ENCODE measurements at regions not wholly inside any gene's neighbourhood (a gene's known extent, or its start where the extent isn't known, plus 50 kb on each side); places are given as distances from the start of the nearest gene placed in this dataset.

DNA sequence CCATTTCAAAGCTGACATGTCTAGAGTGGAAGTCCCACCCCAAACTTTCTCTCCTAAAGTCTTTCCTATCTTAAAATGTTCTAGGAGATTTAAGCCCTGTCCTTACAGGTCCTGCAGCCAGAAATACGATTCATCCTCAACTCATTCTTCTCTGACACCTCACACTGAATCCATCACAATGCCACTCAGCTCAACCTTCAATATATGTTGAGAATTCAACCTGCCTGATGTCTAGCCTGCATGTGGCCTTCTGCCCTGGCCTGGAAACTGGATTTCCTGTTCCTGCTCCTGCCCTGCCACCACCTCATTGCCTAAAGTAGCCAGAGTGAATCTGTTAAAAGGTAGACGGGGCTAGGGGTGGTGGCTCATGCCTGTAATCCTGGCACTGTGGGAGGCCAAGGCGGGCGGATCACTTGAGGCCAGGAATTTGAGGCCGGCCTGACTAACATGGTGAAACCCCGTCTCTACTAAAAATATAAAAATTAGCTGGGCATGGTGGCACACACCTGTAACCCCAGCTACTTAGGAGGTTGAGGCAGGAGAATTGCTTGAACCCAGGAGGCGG is 345.9 kb downstream of the CDH26 start:
- Mint-ChIP-seq H3K4me1 (ENCODE audit: low read depth) (no peaks in the 10 kb centered on the region), H3K27ac (no peak overlapping the region), H3K4me3 (ENCODE audit: low read depth) (no peak overlapping the region), H3K27me3 (ENCODE audit: low read depth) (no peaks in the 10 kb centered on the region), H3K9me3 (no peaks in the 10 kb centered on the region), H3K36me3 (ENCODE audit: low read depth) (no peaks in the 10 kb centered on the region)
- intact Hi-C loops (cut with micrococcal nuclease): no loop called here
- DNase-seq (ENCODE audit: low spot score): no peak

GRCh38 chr20:60304931-60305330 is 346.7 kb downstream of the CDH26 start:
- intact Hi-C loops (cut with micrococcal nuclease): no loop called here
- Mint-ChIP-seq H3K4me1 (ENCODE audit: low read depth) (no peaks in the 10 kb centered on the region), H3K36me3 (ENCODE audit: low read depth) (no peaks in the 10 kb centered on the region), H3K27me3 (ENCODE audit: low read depth) (no peaks in the 10 kb centered on the region), H3K9me3 (no peaks in the 10 kb centered on the region), H3K27ac (no peak overlapping the region), H3K4me3 (ENCODE audit: low read depth) (no peak overlapping the region)
- no peak for DNase-seq (ENCODE audit: low spot score)

GRCh38 chr20:60306105-60306504 is 347.9 kb downstream of the CDH26 start:
- DNase-seq (ENCODE audit: low spot score): no peak
- no peak overlapping the region for H3K4me3 Mint-ChIP-seq (ENCODE audit: low read depth)
- H3K36me3 Mint-ChIP-seq (ENCODE audit: low read depth): no peaks in the 10 kb centered on the region
- no peaks in the 10 kb centered on the region for H3K9me3 Mint-ChIP-seq
- no peak overlapping the region for H3K27ac Mint-ChIP-seq
- intact Hi-C loops (cut with micrococcal nuclease): no loop called here
- H3K4me1 Mint-ChIP-seq (ENCODE audit: low read depth): no peaks in the 10 kb centered on the region
- H3K27me3 Mint-ChIP-seq (ENCODE audit: low read depth): no peaks in the 10 kb centered on the region

DNA sequence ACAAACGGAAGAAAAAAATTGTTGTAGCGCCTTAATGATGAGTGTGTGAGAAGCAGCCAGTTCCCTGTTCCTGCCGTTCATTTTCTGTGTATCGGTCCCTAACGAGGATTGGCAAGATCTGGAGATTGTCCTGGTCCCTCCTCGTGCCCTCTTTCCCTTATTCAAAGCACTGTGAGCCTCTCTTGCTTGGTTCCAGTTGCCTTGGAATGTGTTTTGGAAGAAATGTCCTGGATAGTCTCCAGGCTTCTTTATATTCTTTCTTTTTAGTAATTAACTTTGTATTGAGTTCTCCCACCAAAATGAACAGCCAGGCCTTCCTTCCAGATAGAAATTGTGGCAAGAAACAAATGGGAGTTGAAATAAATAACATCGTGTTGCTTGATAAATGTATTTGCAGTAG is 348.3 kb downstream of the CDH26 start:
- H3K9me3 Mint-ChIP-seq: no peaks in the 10 kb centered on the region
- no peaks in the 10 kb centered on the region for H3K4me1 Mint-ChIP-seq (ENCODE audit: low read depth)
- no peak overlapping the region for H3K4me3 Mint-ChIP-seq (ENCODE audit: low read depth)
- H3K36me3 Mint-ChIP-seq (ENCODE audit: low read depth): no peaks in the 10 kb centered on the region
- H3K27ac Mint-ChIP-seq: no peak overlapping the region
- no peaks in the 10 kb centered on the region for H3K27me3 Mint-ChIP-seq (ENCODE audit: low read depth)
- DNase-seq (ENCODE audit: low spot score): no peak
- intact Hi-C loops (cut with micrococcal nuclease): no loop called here

GRCh38 chr20:60310560-60311349 is 352.5 kb downstream of the CDH26 start:
- no peak overlapping the region for H3K27ac Mint-ChIP-seq
- H3K4me1 Mint-ChIP-seq (ENCODE audit: low read depth): no peaks in the 10 kb centered on the region
- no peak for DNase-seq (ENCODE audit: low spot score)
- H3K27me3 Mint-ChIP-seq (ENCODE audit: low read depth): no peaks in the 10 kb centered on the region
- H3K36me3 Mint-ChIP-seq (ENCODE audit: low read depth): no peaks in the 10 kb centered on the region
- H3K4me3 Mint-ChIP-seq (ENCODE audit: low read depth): no peak overlapping the region
- intact Hi-C loops (cut with micrococcal nuclease): no loop called here
- no peaks in the 10 kb centered on the region for H3K9me3 Mint-ChIP-seq

DNA sequence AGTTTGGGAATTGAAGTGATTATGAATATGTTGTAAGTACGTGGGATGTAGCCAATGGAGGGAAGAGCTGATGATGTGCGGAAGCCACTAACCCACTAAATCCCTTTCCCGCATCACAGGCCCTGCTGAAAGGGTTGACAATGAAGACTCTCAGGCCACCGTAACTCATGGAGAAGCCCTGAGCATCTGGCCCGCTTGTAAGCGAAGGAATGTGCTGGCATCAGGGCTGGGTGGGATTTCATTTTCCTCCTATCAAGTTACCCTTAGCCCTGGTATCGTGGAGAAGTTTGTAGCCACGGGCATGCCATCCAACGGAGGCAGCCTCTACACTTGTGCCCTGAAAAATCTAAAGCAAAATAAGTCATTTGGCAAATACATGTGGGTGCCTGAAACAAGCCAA is 355.0 kb downstream of the CDH26 start:
- no peak for DNase-seq (ENCODE audit: low spot score)
- no peaks in the 10 kb centered on the region for H3K27me3 Mint-ChIP-seq (ENCODE audit: low read depth)
- H3K4me3 Mint-ChIP-seq (ENCODE audit: low read depth): no peak overlapping the region
- intact Hi-C loops (cut with micrococcal nuclease): no loop called here
- no peaks in the 10 kb centered on the region for H3K9me3 Mint-ChIP-seq
- no peak overlapping the region for H3K27ac Mint-ChIP-seq
- H3K36me3 Mint-ChIP-seq (ENCODE audit: low read depth): no peaks in the 10 kb centered on the region
- H3K4me1 Mint-ChIP-seq (ENCODE audit: low read depth): no peaks in the 10 kb centered on the region

DNA sequence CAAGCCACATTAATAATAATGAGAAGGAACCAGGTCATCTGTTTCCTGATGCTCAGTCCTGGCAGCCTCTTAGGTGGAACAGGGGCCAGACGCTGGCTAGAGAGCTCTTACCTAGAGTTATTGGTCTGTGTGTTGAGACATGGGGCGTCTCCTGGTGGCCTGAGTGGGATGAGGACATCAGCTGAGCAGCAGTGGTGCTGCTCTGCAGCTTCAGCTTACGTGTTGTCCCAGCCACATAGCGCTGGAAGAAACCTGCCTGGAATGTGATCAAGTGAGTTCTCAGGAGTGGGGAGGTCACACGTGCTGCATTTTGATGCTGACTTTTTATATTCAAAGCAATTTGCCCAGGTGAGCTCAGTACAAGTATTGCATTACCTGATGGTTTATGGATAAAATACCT is 355.4 kb downstream of the CDH26 start:
- Mint-ChIP-seq H3K4me1 (ENCODE audit: low read depth) (no peaks in the 10 kb centered on the region), H3K36me3 (ENCODE audit: low read depth) (no peaks in the 10 kb centered on the region), H3K27me3 (ENCODE audit: low read depth) (no peaks in the 10 kb centered on the region), H3K27ac (no peak overlapping the region), H3K4me3 (ENCODE audit: low read depth) (no peak overlapping the region), H3K9me3 (no peaks in the 10 kb centered on the region)
- DNase-seq (ENCODE audit: low spot score): no peak
- intact Hi-C loops (cut with micrococcal nuclease): no loop called here

GRCh38 chr20:60314727-60315126 is 356.5 kb downstream of the CDH26 start:
- no peaks in the 10 kb centered on the region for H3K4me1 Mint-ChIP-seq (ENCODE audit: low read depth)
- no peak for DNase-seq (ENCODE audit: low spot score)
- H3K27ac Mint-ChIP-seq: no peak overlapping the region
- H3K4me3 Mint-ChIP-seq (ENCODE audit: low read depth): no peak overlapping the region
- no peaks in the 10 kb centered on the region for H3K36me3 Mint-ChIP-seq (ENCODE audit: low read depth)
- intact Hi-C loops (cut with micrococcal nuclease): no loop called here
- no peaks in the 10 kb centered on the region for H3K27me3 Mint-ChIP-seq (ENCODE audit: low read depth)
- H3K9me3 Mint-ChIP-seq: no peaks in the 10 kb centered on the region

DNA sequence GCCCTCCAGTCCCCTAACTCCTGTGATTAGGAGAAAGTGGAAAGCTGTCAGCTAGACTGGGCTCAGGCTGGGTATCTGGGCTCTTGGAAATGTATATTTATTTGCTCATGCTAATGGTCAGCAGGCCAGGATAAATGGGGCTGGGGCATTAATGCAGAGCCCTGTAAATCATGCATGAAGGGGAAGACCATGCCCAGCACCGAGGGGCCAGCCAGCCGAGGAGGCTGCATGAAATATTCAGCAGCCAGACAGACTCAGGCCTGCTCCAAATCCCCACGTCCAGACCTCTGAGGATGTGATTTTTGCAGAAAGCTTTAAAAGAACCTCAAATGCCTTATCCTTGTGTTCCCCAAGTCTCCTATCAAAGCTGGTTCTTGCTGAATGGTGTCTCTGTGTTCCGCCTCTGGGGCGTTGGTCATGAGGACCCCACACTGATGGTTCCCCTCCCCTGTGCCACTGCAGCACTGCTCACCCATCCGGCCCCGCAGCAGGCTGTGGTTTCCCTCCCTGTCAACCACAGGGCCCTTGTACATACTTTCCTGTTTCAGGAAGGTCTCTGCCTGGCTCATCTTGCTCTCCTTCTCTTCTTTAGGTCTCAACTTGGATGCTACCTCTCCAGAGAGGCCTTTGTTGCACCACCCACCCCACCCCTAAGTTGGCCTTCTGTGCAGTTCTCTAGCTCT is 358.4 kb downstream of the CDH26 start:
- intact Hi-C loops (cut with micrococcal nuclease): no loop called here
- H3K27me3 Mint-ChIP-seq (ENCODE audit: low read depth): no peaks in the 10 kb centered on the region

DNA sequence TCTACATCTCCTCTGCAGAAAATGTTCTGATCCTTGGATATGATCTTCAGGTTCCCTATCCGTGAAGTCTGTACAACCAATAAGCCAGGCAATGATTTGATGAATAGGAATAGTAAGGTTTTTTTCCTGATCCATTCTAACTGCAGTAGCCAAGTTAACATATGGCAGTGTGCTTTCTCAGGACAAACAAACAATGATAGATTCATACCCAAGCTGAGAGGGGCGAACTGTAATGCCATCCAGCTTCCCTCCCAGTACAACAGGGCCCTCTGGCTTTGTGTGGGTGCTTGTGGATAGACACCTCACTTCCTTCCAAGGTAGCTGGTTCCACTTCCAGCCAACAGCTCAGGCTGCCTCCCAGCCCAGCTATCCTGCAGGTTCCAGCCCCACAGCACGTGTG is 359.2 kb downstream of the CDH26 start:
- Mint-ChIP-seq H3K4me1 (ENCODE audit: low read depth) (no peaks in the 10 kb centered on the region), H3K9me3 (no peaks in the 10 kb centered on the region), H3K27me3 (ENCODE audit: low read depth) (no peaks in the 10 kb centered on the region), H3K27ac (no peak overlapping the region), H3K36me3 (ENCODE audit: low read depth) (no peaks in the 10 kb centered on the region), H3K4me3 (ENCODE audit: low read depth) (no peak overlapping the region)
- DNase-seq (ENCODE audit: low spot score): no peak
- intact Hi-C loops (cut with micrococcal nuclease): no loop called here

More for the DNA sequence above, 358.4 kb downstream of the CDH26 start:
- Mint-ChIP-seq H3K4me1 (ENCODE audit: low read depth) (no peaks in the 10 kb centered on the region), H3K36me3 (ENCODE audit: low read depth) (no peaks in the 10 kb centered on the region), H3K9me3 (no peaks in the 10 kb centered on the region), H3K27ac (no peak overlapping the region), H3K4me3 (ENCODE audit: low read depth) (no peak overlapping the region)
- DNase-seq (ENCODE audit: low spot score): no peak

GRCh38 chr20:60321601-60322000 is 363.4 kb downstream of the CDH26 start:
- Mint-ChIP-seq H3K9me3 (no peaks in the 10 kb centered on the region), H3K27ac (no peak overlapping the region), H3K4me3 (ENCODE audit: low read depth) (no peak overlapping the region), H3K27me3 (ENCODE audit: low read depth) (no peaks in the 10 kb centered on the region), H3K36me3 (ENCODE audit: low read depth) (no peaks in the 10 kb centered on the region), H3K4me1 (ENCODE audit: low read depth) (no peaks in the 10 kb centered on the region)
- no peak for DNase-seq (ENCODE audit: low spot score)
- intact Hi-C loops (cut with micrococcal nuclease): no loop called here

- Mint-ChIP-seq H3K27me3 (ENCODE audit: low read depth) (no peaks in the 10 kb centered on the region), H3K36me3 (ENCODE audit: low read depth) (no peaks in the 10 kb centered on the region), H3K9me3 (no peaks in the 10 kb centered on the region), H3K4me1 (ENCODE audit: low read depth) (no peaks in the 10 kb centered on the region), H3K4me3 (ENCODE audit: low read depth) (no peak overlapping the region), H3K27ac (no peak overlapping the region)
- intact Hi-C loops (cut with micrococcal nuclease): no loop called here
- DNase-seq (ENCODE audit: low spot score): no peak
These were observed 368.6 kb downstream of the CDH26 start for GRCh38 chr20:60326821-60327220.

DNA sequence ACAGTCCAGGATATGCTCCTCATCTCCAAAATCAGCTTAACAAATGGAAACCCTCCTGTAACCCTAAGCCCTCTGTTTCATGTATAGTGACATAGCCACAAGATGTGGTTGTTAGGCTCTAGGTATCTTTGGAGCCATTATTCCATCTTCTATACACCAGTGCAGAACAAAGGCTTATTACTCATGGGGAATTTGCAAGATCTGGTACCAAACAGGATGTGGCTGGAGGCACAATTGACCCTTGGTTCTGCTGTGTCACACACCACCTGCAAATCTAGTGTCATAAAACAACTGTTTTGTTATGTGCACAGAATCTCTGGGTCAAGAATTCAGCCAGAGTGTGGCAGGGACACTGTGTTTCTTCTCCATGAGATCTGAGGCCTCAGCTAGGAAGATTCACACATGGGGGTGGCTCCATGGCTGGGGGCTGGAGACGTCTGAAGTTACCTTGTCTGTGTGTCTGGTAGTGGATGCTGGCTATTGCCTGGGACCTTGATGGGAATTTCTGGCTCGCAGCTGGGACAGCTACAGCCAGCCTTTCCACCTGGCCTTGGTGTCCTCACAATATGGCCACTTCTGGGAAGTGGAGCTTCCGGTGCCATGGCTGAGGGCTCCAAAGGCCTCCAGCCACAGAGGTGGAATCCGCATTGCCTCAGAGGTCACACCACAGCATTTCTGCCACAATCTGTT is 369.9 kb downstream of the CDH26 start:
- Mint-ChIP-seq H3K4me3 (ENCODE audit: low read depth) (no peak overlapping the region), H3K4me1 (ENCODE audit: low read depth) (no peaks in the 10 kb centered on the region), H3K27ac (no peak overlapping the region), H3K36me3 (ENCODE audit: low read depth) (no peaks in the 10 kb centered on the region), H3K9me3 (no peaks in the 10 kb centered on the region), H3K27me3 (ENCODE audit: low read depth) (no peaks in the 10 kb centered on the region)
- DNase-seq (ENCODE audit: low spot score): no peak
- intact Hi-C loops (cut with micrococcal nuclease): no loop called here
